Stomach (tissue), 8 donors: ENCODE measurements at regions not wholly inside any gene's neighbourhood (a gene's known extent, or its start where the extent isn't known, plus 50 kb on each side); places are given as distances from the start of the nearest gene placed in this dataset.

Experiments used
- DNase-seq, 2 donors: peaks; one replicate each; pipeline versions ENCODE4 v3.0.0 to v3.0.0-alpha.2; 2013 to 2019
- H3K27ac ChIP-seq, 5 donors: fragments of 200-600 bp in 4 of 5; sonication (generic) in 4 of 5; one replicate each; pipeline ENCODE4 v1.5.1; 2013 to 2019; ENCODE audit warnings: mild to moderate bottlenecking in 1 of 5, moderate library complexity in 1 of 5
- H3K27me3 ChIP-seq, 3 donors: fragments of 200-600 bp; sonication (generic); one replicate each; pipeline ENCODE4 v1.5.1; 2017 to 2019; ENCODE audit warnings: mixed run types in 1 of 3
- H3K36me3 ChIP-seq, 4 donors: fragments of 200-600 bp; sonication (generic); 1 replicate in 3 of 4; 2 replicates in 1 of 4; pipeline ENCODE4 v1.5.1; 2016 to 2019
- H3K4me1 ChIP-seq, 4 donors: fragments of 200-600 bp; sonication (generic); one replicate each; pipeline ENCODE4 v1.5.1; 2016 to 2019
- H3K4me3 ChIP-seq, 4 donors: fragments of 200-600 bp; sonication (generic) in 3 of 4; one replicate each; pipeline ENCODE4 v1.5.1; 2016 to 2019; ENCODE audit warnings: mild to moderate bottlenecking in 1 of 4
- H3K9me3 ChIP-seq, 4 donors: fragments of 200-600 bp; sonication (generic); one replicate each; pipeline ENCODE4 v1.5.1; 2016 to 2019
- EP300 ChIP-seq: sonication (generic); formaldehyde crosslinking; IDR thresholded peaks from one replicate; pipeline ENCODE4 v1.6.1; 2017; ENCODE audit warnings: antibody characterized with exemption
- POLR2A ChIP-seq, 4 donors: fragments of 450-650 bp; IDR thresholded peaks; one replicate each; pipeline ENCODE4 v1.6.1; 2016; ENCODE audit warnings: antibody characterized with exemption in 4 of 4, control low read depth in 2 of 4, mild to moderate bottlenecking in 1 of 4, moderate library complexity in 1 of 4
- POLR2AphosphoS5 ChIP-seq, 3 donors: sonication (generic); formaldehyde crosslinking; IDR thresholded peaks; one replicate each; pipeline ENCODE4 v1.6.1; 2016; ENCODE audit warnings: antibody characterized with exemption in 3 of 3
- WGBS, 5 donors: extraction: QIAGEN DNeasy Blood & Tissue Kit in 3 of 5; methylation state at CpG; one replicate each; pipeline versions ENCODE4 v1.1.5 to v1.1.7; 2013 to 2018; 5-methylcytosine and 5-hydroxymethylcytosine counted together
- intact Hi-C: fragments of 100-400 bp; cut with DNase I; formaldehyde crosslinking; loops from one replicate; pipeline ENCODE4 v1.15.1; 2023; ENCODE audit warnings: low total_unique reads
- TF ChIP-seq, protein P1 (sequence below), 7 experiments: fragments of 450-650 bp in 4 of 7; fragments of 200-600 bp in 3 of 7; sonication (generic) in 3 of 7; IDR thresholded peaks; one replicate each; pipeline ENCODE4 v1.5.1; 2016 to 2019; ENCODE audit warnings: antibody characterized with exemption in 7 of 7, control low read depth in 2 of 7, mild to moderate bottlenecking in 1 of 7
- donor health status: healthy with polysubstance abuse.
- donor health status: Bipolar disorder and iron deficiency.
- donor health status: healthy.

DNA sequence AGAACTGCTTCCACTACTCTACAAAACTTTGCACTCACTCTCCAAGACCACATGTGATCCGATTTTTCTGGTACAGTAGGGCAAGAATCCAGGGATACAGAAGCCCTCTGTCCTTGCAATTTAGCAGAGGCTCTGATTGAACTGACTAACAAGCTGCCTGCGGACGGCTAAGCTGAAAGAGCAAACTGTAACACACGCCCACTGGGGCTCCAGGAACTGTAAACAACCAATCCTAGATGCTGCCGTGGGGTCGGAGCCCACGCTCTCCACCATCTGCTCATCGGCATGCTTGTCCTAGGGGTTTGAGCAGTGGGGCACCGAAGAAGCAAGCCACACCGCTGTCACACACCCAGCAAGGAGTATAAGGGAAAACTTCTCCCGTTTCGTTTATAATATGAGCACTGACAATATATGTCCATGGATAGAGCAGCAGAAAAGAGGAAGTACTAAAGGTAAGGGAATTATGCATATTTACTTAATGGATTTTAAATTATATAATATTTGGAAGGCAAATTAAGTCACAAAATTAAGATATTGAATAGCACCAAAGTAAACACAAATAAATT lies 634.4 kb upstream of the POT1 start:
- WGBS, 5 donors: 53 to 74% (median 59%) methylated on average over 12 of the region's 12 CpGs
- H3K9me3 ChIP-seq: peaks cover 0 to 7% (median 0%) of the 10 kb centered on the region in 4 donors
- TF ChIP-seq, protein P1, sequence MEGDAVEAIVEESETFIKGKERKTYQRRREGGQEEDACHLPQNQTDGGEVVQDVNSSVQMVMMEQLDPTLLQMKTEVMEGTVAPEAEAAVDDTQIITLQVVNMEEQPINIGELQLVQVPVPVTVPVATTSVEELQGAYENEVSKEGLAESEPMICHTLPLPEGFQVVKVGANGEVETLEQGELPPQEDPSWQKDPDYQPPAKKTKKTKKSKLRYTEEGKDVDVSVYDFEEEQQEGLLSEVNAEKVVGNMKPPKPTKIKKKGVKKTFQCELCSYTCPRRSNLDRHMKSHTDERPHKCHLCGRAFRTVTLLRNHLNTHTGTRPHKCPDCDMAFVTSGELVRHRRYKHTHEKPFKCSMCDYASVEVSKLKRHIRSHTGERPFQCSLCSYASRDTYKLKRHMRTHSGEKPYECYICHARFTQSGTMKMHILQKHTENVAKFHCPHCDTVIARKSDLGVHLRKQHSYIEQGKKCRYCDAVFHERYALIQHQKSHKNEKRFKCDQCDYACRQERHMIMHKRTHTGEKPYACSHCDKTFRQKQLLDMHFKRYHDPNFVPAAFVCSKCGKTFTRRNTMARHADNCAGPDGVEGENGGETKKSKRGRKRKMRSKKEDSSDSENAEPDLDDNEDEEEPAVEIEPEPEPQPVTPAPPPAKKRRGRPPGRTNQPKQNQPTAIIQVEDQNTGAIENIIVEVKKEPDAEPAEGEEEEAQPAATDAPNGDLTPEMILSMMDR (IDR thresholded peaks at IDR 0.05): no peak
- no peak for TF ChIP-seq POLR2AphosphoS5 (IDR thresholded peaks at IDR 0.05)
- TF ChIP-seq POLR2A (IDR thresholded peaks at IDR 0.05): no peak
- no peak for TF ChIP-seq EP300
- intact Hi-C loops: no loop called here
- no peaks in the 10 kb centered on the region for H3K27me3 ChIP-seq
- DNase-seq: no peak
- no peak overlapping the region for H3K27ac ChIP-seq
- peak overlapping the region in 1 of 4 donors; percentile 11 for H3K4me3 ChIP-seq
- no peaks in the 10 kb centered on the region for H3K4me1 ChIP-seq
- no peaks in the 10 kb centered on the region for H3K36me3 ChIP-seq

DNA sequence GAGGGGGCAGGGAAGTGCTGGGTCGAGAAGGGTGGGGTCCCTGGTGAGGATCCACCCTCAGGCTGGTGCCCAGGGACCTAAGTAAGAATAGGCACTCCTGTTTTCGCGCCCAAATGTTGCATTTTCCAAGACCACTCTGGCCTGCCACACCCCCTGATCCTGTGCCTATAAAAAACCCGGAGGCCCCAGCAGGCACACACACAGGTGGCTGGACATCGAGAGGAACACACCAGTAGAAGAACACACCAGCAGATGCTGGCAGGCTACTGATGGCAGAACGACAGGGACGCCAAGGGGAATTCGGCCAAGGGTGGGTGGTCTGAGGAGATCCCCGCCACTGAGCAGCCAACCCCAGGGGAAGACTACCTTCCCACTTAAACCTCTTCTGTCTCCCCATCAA lies 633.9 kb upstream of the POT1 start:
- Histone ChIP-seq H3K27ac (no peak overlapping the region), H3K4me1 (no peaks in the 10 kb centered on the region), H3K4me3 (no peak overlapping the region), H3K9me3 (peaks cover 0 to 7% (median 0%) of the 10 kb centered on the region in 4 donors), H3K36me3 (no peaks in the 10 kb centered on the region), H3K27me3 (no peaks in the 10 kb centered on the region)
- intact Hi-C loops: no loop called here
- DNase-seq: no peak
- whole genome bisulfite sequencing, 5 donors: 66 to 84% (median 77%) methylated on average over 9 of the region's 9 CpGs
- no peak for TF ChIP-seq POLR2A (IDR thresholded peaks at IDR 0.05)
- TF ChIP-seq POLR2AphosphoS5 (IDR thresholded peaks at IDR 0.05): no peak
- TF ChIP-seq EP300: no peak
- TF ChIP-seq, protein P1 (IDR thresholded peaks at IDR 0.05): no peak

DNA sequence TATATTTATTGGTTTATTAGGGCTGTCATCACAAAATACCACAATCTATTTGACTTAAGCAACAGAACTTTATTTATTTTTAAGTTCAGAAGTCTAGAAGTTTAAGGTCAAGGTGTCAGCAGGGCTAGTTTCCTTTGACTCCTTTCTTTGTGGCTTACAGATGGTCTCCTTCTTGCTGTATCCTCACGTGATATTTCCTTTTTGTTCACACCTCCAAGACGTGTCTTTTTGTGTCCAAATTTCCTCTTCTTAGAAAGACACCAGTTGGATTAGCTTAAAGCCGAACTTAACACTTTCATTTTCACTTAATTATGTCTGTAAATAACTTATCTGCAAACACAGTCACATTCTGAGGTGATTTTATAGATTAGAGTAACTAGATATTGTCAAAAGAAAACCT lies 631.4 kb upstream of the POT1 start:
- intact Hi-C loops: no loop called here
- no peaks in the 10 kb centered on the region for H3K36me3 ChIP-seq
- no peak for DNase-seq
- no peak overlapping the region for H3K4me3 ChIP-seq
- WGBS, 5 donors: 18 to 34% (median 30%) methylated on average over 3 of the region's 3 CpGs
- peaks cover 0 to 15% (median 0%) of the 10 kb centered on the region in 4 donors for H3K9me3 ChIP-seq
- no peaks in the 10 kb centered on the region for H3K27me3 ChIP-seq
- no peaks in the 10 kb centered on the region for H3K4me1 ChIP-seq
- no peak overlapping the region for H3K27ac ChIP-seq
- TF ChIP-seq EP300: no peak
- TF ChIP-seq POLR2AphosphoS5 (IDR thresholded peaks at IDR 0.05): no peak
- TF ChIP-seq, protein P1 (IDR thresholded peaks at IDR 0.05): no peak
- no peak for TF ChIP-seq POLR2A (IDR thresholded peaks at IDR 0.05)

DNA sequence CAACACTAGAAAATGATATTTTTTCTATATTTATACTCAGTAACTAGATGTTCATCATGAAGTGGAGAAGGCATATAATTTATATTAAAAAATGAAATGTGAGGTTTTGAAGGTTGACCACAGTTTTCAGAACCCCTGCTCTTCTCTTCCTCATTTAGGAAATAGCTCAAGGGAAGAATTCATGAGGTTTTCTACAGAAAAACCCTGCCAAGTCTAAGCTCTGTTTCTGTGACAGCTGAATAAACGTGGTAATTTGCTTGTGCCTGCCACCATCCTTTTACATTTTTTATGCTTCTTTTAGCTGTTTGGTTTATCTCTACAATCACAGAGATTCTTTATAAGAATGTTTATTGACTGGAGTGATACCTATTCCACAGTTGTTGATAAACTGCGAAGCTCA lies 630.3 kb upstream of the POT1 start:
- 47 to 72% (median 62%) methylated on average over 2 of the region's 2 CpGs for WGBS, 5 donors
- Histone ChIP-seq H3K9me3 (peaks cover 0 to 22% (median 0%) of the 10 kb centered on the region in 4 donors), H3K4me3 (no peak overlapping the region), H3K4me1 (no peaks in the 10 kb centered on the region), H3K27me3 (no peaks in the 10 kb centered on the region), H3K36me3 (no peaks in the 10 kb centered on the region), H3K27ac (no peak overlapping the region)
- TF ChIP-seq, protein P1 (IDR thresholded peaks at IDR 0.05): no peak
- no peak for TF ChIP-seq POLR2AphosphoS5 (IDR thresholded peaks at IDR 0.05)
- TF ChIP-seq EP300: no peak
- no peak for TF ChIP-seq POLR2A (IDR thresholded peaks at IDR 0.05)
- DNase-seq: no peak
- intact Hi-C loops: no loop called here
